H1 (cell line): ENCODE measurements at regions not wholly inside any gene's neighbourhood (a gene's known extent, or its start where the extent isn't known, plus 50 kb on each side); places are given as distances from the start of the nearest gene placed in this dataset.

Source experiments
- ATF3 ChIP-seq: IDR thresholded peaks from 2 replicates; pipeline ENCODE4 v1.6.1; 2011; ENCODE audit warnings: low read depth, mild to moderate bottlenecking, low read length; ENCODE audit not compliant: insufficient read depth
- BRCA1 ChIP-seq: IDR thresholded peaks from 2 replicates; pipeline ENCODE4 v1.6.1; 2012; ENCODE audit warnings: low read depth, low read length, improper control_type of control experiment
- CBX8 ChIP-seq: fragments of 300-800, 300-1000 bp; sonication (generic); IDR thresholded peaks from 2 replicates; pipeline ENCODE4 v1.7.1; 2016; ENCODE audit warnings: low read depth, low read length, borderline replicate concordance
- CTCF ChIP-seq, 3 experiments: IDR thresholded peaks; 1 replicate in 2 of 3; 2 replicates in 1 of 3; pipeline versions ENCODE4 v1.5.1 to v1.6.1; 2011; ENCODE audit warnings: low read length in 3 of 3, mild to moderate bottlenecking in 3 of 3, inconsistent platforms in 2 of 3, low read depth in 1 of 3, moderate library complexity in 1 of 3; ENCODE audit not compliant: insufficient read depth in 1 of 3; ENCODE audit errors: control extremely low read depth in 1 of 3
- EGR1 ChIP-seq: IDR thresholded peaks from 2 replicates; pipeline ENCODE4 v1.6.1; 2011; ENCODE audit warnings: low read depth, low read length, borderline replicate concordance
- FOSL1 ChIP-seq: IDR thresholded peaks from 2 replicates; pipeline ENCODE4 v1.6.1; 2011; ENCODE audit warnings: mild to moderate bottlenecking, low read depth, low read length, moderate library complexity; ENCODE audit not compliant: insufficient read depth
- GTF2F1 ChIP-seq: IDR thresholded peaks from 2 replicates; pipeline ENCODE4 v1.6.1; 2012; ENCODE audit warnings: low read depth, low read length, improper control_type of control experiment, borderline replicate concordance
- JUND ChIP-seq: IDR thresholded peaks from 2 replicates; pipeline ENCODE4 v1.6.1; 2011; ENCODE audit warnings: mild to moderate bottlenecking, improper control_type of control experiment, low read length
- POLR2A ChIP-seq, 2 experiments: IDR thresholded peaks; 1 replicate in 1 of 2; 2 replicates in 1 of 2; pipeline ENCODE4 v1.6.1; 2011; ENCODE audit warnings: low read depth in 2 of 2, low read length in 2 of 2, mild to moderate bottlenecking in 2 of 2; ENCODE audit errors: control extremely low read depth in 1 of 2
- POLR2AphosphoS5 ChIP-seq: IDR thresholded peaks from 2 replicates; pipeline ENCODE4 v1.6.1; 2011; ENCODE audit warnings: low read depth, low read length
- SIN3A ChIP-seq, 2 experiments: IDR thresholded peaks in 1 of 2; conservative IDR thresholded peaks in 1 of 2; 2 replicates each; pipeline ENCODE4 v1.6.1; 2011 to 2012; ENCODE audit warnings: low read length in 2 of 2, improper control_type of control experiment in 1 of 2, low read depth in 1 of 2, mild to moderate bottlenecking in 1 of 2
- TAF1 ChIP-seq: IDR thresholded peaks from 2 replicates; pipeline ENCODE4 v1.6.1; 2011; ENCODE audit warnings: mild to moderate bottlenecking, low read depth, low read length

DNA sequence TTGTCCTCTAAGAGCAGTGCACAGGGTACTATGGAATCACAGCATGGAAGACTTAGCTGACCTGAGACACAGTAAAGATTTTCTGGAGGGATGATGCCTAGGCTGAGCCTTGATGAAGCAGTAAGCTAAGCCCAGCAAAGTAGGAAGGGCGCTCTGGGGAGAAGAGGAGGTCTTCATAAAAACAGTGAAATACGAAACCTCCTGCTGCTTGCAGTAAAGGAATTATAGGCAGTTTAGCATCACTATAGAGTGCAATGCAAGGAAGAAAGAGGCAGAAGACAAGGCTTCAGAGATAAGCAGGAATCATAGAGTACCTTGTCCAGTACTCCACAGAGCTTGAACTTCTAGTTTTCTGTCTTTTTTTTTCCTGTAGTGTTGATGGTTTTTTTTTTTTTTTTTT lies 555.7 kb upstream of the CADM1 start:
- TF ChIP-seq CTCF (IDR thresholded peaks at IDR 0.05; ENCODE audit: control extremely low read depth in 1 of 3, insufficient read depth in 1 of 3, low read depth in 1 of 3, low read length in 3 of 3) (no peak), POLR2A (IDR thresholded peaks at IDR 0.05; ENCODE audit: control extremely low read depth in 1 of 2, low read depth in 2 of 2, low read length in 2 of 2) (no peak), CBX8 (no peak), POLR2AphosphoS5 (no peak), JUND (no peak), GTF2F1 (no peak), TAF1 (no peak), ATF3 (no peak), BRCA1 (no peak), SIN3A (conservative IDR thresholded peaks at IDR 0.05 in 1 of 2, IDR thresholded peaks at IDR 0.05 in 1 of 2; ENCODE audit: low read depth in 1 of 2, low read length in 2 of 2) (no peak), FOSL1 (no peak), EGR1 (no peak)
